Kidney (tissue), 13 donors: ENCODE measurements at regions not wholly inside any gene's neighbourhood (a gene's known extent, or its start where the extent isn't known, plus 50 kb on each side); places are given as distances from the start of the nearest gene placed in this dataset.

ENCODE experiments used
- DNase-seq, 5 donors: peaks; one replicate each; pipeline ENCODE4 v3.0.0-alpha.2; 2013 to 2020
- FAIRE-seq: peaks from 2 replicates; lab custom pipeline; 2012; peaks lifted over from hg19 to GRCh38; lab: Jason Lieb, UNC
- H3K27ac ChIP-seq, 2 donors: one replicate each; pipeline ENCODE4 v1.7.0; 2013; ENCODE audit warnings: low read depth in 2 of 2, low read length in 2 of 2, inconsistent platforms in 1 of 2
- H3K27me3 ChIP-seq: one replicate; pipeline ENCODE4 v1.7.1; 2013; ENCODE audit warnings: low read length, inconsistent platforms; ENCODE audit not compliant: control insufficient read depth, insufficient read depth
- H3K36me3 ChIP-seq, 3 donors: one replicate each; pipeline versions ENCODE4 v1.7.0 to v1.7.1; 2013; ENCODE audit warnings: low read length in 3 of 3, control low read depth in 1 of 3, inconsistent platforms in 1 of 3; ENCODE audit not compliant: insufficient read depth in 3 of 3, control insufficient read depth in 2 of 3
- H3K4me1 ChIP-seq, 3 donors: one replicate each; pipeline versions ENCODE4 v1.7.0 to v1.7.1; 2013; ENCODE audit warnings: low read length in 3 of 3, inconsistent platforms in 1 of 3, low read depth in 1 of 3; ENCODE audit not compliant: control insufficient read depth in 2 of 3, insufficient read depth in 2 of 3
- H3K4me3 ChIP-seq, 3 donors: one replicate each; pipeline versions ENCODE4 v1.7.0 to v1.8.1; 2013; ENCODE audit warnings: low read length in 3 of 3, control low read depth in 1 of 3, inconsistent platforms in 1 of 3
- H3K9ac ChIP-seq, 3 donors: one replicate each; pipeline versions ENCODE4 v1.7.0 to v1.7.1; 2013; ENCODE audit warnings: low read length in 3 of 3, control low read depth in 1 of 3, inconsistent platforms in 1 of 3
- H3K9me3 ChIP-seq, 3 donors: one replicate each; pipeline versions ENCODE4 v1.7.0 to v1.7.1; 2013; ENCODE audit warnings: low read length in 3 of 3, control low read depth in 1 of 3, inconsistent platforms in 1 of 3; ENCODE audit not compliant: control insufficient read depth in 2 of 3, insufficient read depth in 1 of 3
- CTCF ChIP-seq: IDR thresholded peaks from 3 replicates; pipeline ENCODE4 v1.5.1; 2012; ENCODE audit warnings: mild to moderate bottlenecking, moderate library complexity, borderline replicate concordance; ENCODE audit not compliant: insufficient read depth; ENCODE audit errors: extremely low read depth
- intact Hi-C: fragments of 100-400 bp; cut with DNase I; formaldehyde crosslinking; loops from one replicate; pipeline ENCODE4 v1.11.1; 2022
- donor health status: control.
- donor health status: control.
- donor health status: control.
- donor health status: control.
- donor health status: control.
- donor health status: DM: yes; HTN: yes; CAD: no.
- donor health status: Normal renal cell carcinoma (clear cell type).

GRCh38 chr17:22464041-22464440 lies 771.7 kb downstream of the KCNJ18 start:
- intact Hi-C loops: loop anchor here (10.0 kb wide), 1 partner anchor 61 kb away; no protein-coding TSS in a partner anchor
- DNase-seq (no peak), FAIRE-seq (no peak)
- H3K27me3 ChIP-seq: no peaks in the 10 kb centered on the region
- no peak for TF ChIP-seq CTCF
- no peaks in the 10 kb centered on the region for H3K36me3 ChIP-seq
- H3K9me3 ChIP-seq: no peaks in the 10 kb centered on the region
- H3K27ac ChIP-seq: no peak overlapping the region
- no peaks in the 10 kb centered on the region for H3K4me1 ChIP-seq
- no peak overlapping the region for H3K9ac ChIP-seq
- H3K4me3 ChIP-seq: no peak overlapping the region

GRCh38 chr17:22467720-22468119 lies 775.4 kb downstream of the KCNJ18 start:
- DNase-seq (no peak), FAIRE-seq (no peak)
- H3K4me3 ChIP-seq: no peak overlapping the region
- no peak overlapping the region for H3K27ac ChIP-seq
- H3K4me1 ChIP-seq: no peaks in the 10 kb centered on the region
- no peak overlapping the region for H3K9ac ChIP-seq
- intact Hi-C loops: loop anchor here (10.0 kb wide), 1 partner anchor 57 kb away; no protein-coding TSS in a partner anchor
- no peaks in the 10 kb centered on the region for H3K9me3 ChIP-seq
- no peaks in the 10 kb centered on the region for H3K36me3 ChIP-seq
- TF ChIP-seq CTCF: no peak
- no peaks in the 10 kb centered on the region for H3K27me3 ChIP-seq

- no peaks in the 10 kb centered on the region for H3K9me3 ChIP-seq
- no peaks in the 10 kb centered on the region for H3K36me3 ChIP-seq
- H3K27me3 ChIP-seq: no peaks in the 10 kb centered on the region
- H3K27ac ChIP-seq: no peak overlapping the region
- H3K4me3 ChIP-seq: no peak overlapping the region
- intact Hi-C loops: loop anchor here (10.0 kb wide), 1 partner anchor 56 kb away; no protein-coding TSS in a partner anchor
- H3K4me1 ChIP-seq: no peaks in the 10 kb centered on the region
- DNase-seq (no peak), FAIRE-seq (no peak)
- TF ChIP-seq CTCF: no peak
- no peak overlapping the region for H3K9ac ChIP-seq
Measured at GRCh38 chr17:22469101-22469880, 777.0 kb downstream of the KCNJ18 start.
